Activated CD8-positive, alpha-beta memory T cell treated with anti-CD3 and anti-CD28 coated beads, Interleukin-2, amount 50 U/mL, for 24 hours (primary cell): ENCODE measurements at regions not wholly inside any gene's neighbourhood (a gene's known extent, or its start where the extent isn't known, plus 50 kb on each side); places are given as distances from the start of the nearest gene placed in this dataset.

ENCODE experiments used
- DNase-seq: peaks from one replicate; pipeline ENCODE4 v3.0.0-alpha.2; 2020; ENCODE audit errors: extremely low read depth

DNA sequence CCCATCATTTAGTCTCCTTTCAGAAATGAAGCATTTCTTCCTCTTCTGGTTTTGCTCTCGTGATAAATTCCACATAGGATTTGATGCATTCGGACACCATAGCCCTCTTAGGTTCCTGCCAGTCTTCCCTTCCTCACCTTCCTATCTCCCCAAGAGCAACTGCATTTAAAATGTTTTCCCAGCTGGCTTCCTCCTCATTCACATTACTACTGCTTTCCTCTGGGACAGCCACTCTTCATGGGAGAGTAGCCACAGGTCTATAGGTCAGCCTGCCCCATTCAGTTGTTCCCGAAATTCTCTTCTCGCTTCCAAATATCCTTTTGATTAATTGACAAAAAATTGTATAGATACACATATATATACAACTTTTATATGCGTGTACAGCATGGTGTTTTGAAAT, 214.2 kb upstream of the PDE10A start:
- DNase-seq: no peak

- no peak for DNase-seq
These were observed 213.5 kb upstream of the PDE10A start for GRCh38 chr6:165876588-165876987.

DNA sequence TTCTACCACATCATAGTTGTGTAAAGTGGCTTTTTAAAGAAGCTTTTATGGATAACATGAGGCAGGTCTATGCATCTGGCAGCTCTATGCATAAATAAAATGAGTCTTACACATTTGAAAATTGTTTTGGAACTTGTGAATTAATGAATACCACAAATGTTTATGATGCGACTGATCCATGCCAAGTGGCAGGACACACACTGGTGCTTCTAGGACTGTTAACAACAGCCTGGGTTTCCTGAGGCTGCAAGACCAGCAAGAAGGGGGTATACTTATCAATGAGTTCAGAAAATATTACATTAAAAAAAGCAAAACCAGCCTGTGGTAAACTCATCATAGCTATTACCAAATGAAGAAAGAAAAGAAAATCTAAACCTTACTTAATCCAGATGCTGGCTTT, 212.9 kb upstream of the PDE10A start:
- DNase-seq: no peak

DNA sequence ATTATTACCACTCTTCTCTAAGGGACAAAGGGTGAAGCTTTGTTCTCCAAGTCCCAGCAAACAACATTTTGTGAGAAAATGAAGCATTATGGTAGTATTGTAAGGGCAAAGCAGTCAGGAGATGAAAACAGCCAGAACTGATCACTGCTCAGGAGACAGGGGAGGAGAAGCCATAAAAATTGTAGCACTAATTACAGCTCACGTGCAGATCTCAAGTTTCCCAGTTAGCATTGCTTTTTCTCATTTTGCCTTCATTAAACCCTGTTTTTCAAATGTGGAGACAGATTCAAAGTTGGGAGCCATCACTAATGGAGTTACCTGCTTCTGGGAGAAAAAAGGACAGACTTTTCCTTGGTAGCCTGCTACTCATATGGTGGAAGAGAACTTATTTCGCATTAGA, 210.9 kb upstream of the PDE10A start:
- no peak for DNase-seq

GRCh38 chr6:165872811-165873210, 209.8 kb upstream of the PDE10A start:
- DNase-seq: no peak

- no peak for DNase-seq
These were observed 209.3 kb upstream of the PDE10A start for GRCh38 chr6:165872311-165872710.

GRCh38 chr6:165871571-165871970, 208.5 kb upstream of the PDE10A start:
- DNase-seq: no peak

GRCh38 chr6:165869526-165869925, 206.5 kb upstream of the PDE10A start:
- no peak for DNase-seq

GRCh38 chr6:165864925-165865324, 201.9 kb upstream of the PDE10A start:
- DNase-seq: no peak

DNA sequence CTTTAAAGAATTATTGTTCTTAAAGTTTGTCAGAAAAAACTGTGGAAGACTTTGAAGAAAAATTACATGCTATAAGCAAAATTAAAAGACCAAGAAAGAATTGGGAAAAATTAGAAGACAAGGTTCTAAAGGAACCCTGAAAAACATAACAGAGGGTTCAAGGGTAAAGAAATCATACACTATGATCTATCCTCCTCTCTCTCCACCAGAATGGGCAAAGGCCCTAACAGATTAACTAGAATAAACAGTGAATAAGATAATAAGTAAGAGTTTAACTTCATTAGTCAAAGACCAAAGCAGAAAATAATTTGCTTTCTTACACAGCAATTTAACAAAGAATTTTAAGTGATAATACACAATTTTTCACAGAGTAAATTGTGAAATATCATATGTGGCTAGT, 201.2 kb upstream of the PDE10A start:
- DNase-seq: no peak

DNA sequence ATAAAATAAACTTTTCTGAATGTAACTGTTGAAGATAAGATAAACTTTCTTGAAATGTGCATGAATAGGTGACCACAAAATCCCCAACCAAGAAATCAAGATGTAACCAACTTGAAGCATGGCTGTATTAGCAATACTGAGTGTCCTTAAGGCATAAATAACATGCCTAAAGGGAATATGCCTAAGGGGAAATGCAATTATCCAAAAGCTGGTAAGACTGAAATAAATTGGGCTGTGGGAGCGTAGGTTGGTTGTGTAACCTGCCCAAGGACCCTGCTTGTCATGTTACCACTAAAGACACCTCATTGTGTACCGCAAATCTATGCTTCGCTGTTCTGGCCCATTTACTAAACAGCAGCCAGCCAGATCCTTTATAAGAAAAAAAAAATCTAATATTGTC, 200.8 kb upstream of the PDE10A start:
- no peak for DNase-seq

DNA sequence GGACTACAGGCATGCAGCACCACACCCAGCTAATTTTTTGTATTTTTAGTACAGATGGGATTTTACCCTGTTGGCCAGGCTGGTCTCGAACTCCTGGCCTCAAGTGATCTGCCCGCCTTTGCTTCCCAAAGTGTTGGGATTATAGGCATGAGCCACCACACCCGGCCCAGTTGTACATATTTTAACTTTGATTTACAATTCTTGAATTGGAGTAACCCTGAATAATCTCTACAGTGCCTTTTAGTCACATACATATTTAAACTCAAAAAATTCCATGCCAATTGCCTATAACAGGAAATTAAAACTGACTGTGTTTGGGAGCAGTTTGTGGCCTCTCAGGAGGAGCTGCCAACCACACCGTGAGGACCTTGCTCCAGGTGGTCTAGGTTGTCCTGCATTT, 199.8 kb upstream of the PDE10A start:
- DNase-seq: no peak

GRCh38 chr6:165861226-165861625, 198.2 kb upstream of the PDE10A start:
- DNase-seq: no peak

- no peak for DNase-seq
These were observed 195.5 kb upstream of the PDE10A start for GRCh38 chr6:165858586-165858985.

DNA sequence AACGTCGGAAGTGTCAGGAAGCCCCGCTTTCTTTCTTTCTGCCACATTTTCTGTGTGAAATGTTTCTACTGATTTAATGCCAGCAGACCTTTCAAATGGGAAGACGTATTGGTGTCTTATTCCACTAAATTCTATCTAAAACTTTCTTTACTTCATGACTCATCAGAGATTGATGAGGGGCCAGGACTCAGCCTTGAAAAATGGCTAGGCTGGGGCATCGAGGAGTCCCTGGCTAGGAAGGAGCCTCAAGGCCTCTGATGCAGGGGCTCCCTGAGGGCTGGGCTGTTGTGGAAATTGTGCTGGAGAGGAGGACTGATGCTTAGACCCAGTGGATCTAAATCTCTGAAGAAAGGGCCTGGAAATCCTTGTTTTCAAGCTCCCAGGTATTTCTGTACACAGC, 192.8 kb upstream of the PDE10A start:
- DNase-seq: no peak

- no peak for DNase-seq
These were observed 192.0 kb upstream of the PDE10A start for GRCh38 chr6:165854863-165855593.

GRCh38 chr6:165854061-165854862, 191.2 kb upstream of the PDE10A start:
- no peak for DNase-seq

- DNase-seq: no peak
These were observed 189.6 kb upstream of the PDE10A start for GRCh38 chr6:165852676-165853075.

DNA sequence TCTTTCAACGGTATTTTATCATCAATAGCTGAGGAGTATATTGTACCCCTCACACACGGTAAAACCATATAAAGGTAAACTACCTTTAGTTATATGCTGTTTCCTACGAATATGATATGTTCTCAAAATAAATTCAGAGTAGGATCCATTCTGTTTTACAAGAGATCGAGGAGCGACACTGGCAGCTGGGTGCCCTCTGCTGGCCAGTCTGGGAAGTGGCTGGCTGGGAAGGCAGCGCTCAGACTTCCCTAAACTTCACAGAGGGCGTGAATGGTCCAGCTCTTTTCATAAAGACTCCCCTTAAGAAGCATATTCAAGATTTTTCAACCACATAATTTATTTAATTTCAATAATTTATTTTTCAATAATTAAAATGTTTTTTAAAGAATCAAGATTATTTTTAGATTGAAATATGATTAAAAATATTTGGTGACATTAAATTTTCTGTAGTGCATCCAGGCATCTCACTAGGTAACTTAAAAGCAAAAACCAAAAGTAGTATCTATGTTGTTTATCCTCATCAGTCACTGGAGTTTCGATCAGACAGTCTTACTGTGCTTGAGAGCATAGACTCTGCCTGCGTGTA, 187.5 kb upstream of the PDE10A start:
- DNase-seq: peak; percentile 31

- no peak for DNase-seq
These were observed 186.7 kb upstream of the PDE10A start for GRCh38 chr6:165849534-165850430.

- no peak for DNase-seq
These were observed 185.0 kb upstream of the PDE10A start for GRCh38 chr6:165848086-165848426.
